ENCODE measurements at regions not wholly inside any gene's neighbourhood (a gene's known extent, or its start where the extent isn't known, plus 50 kb on each side); places are given as distances from the start of the nearest gene placed in this dataset.

GRCh38 chr1:219433001-219433400 lies 179.9 kb downstream of the ZC3H11B start:
- Histone ChIP-seq H3K27me3 (ENCODE audit: control insufficient read depth in 3 of 3, insufficient read depth in 3 of 3, low read depth in 1 of 3, low read length in 3 of 3) (no peaks in the 10 kb centered on the region), H3K4me1 (ENCODE audit: control insufficient read depth in 2 of 2, insufficient read depth in 1 of 2, low read depth in 1 of 2, low read length in 2 of 2) (peaks cover 2 to 4% of the 10 kb centered on the region in 2 donors), H3K18ac (ENCODE audit: low read length) (no peak overlapping the region), H3K4ac (ENCODE audit: low read length) (no peak overlapping the region), H4K8ac (ENCODE audit: low read depth, low read length) (no peak overlapping the region), H2BK12ac (ENCODE audit: low read length) (no peak overlapping the region), H2AFZ (ENCODE audit: low read length) (no peak overlapping the region), H3K27ac (replicated peaks; ENCODE audit: low read length) (no peak overlapping the region), H2BK5ac (ENCODE audit: low read length) (no peak overlapping the region), H2AK5ac (ENCODE audit: low read depth, low read length) (no peak overlapping the region), H3K4me3 (ENCODE audit: low read length in 2 of 2) (no peak overlapping the region), H2BK15ac (ENCODE audit: low read length) (no peak overlapping the region), H3K36me3 (replicated peaks in 1 of 2; ENCODE audit: control insufficient read depth in 2 of 2, insufficient read depth in 2 of 2, low read length in 2 of 2) (no peaks in the 10 kb centered on the region), H3K4me2 (ENCODE audit: insufficient read depth, low read length, poor library complexity, severe bottlenecking) (no peak overlapping the region), H3K23ac (ENCODE audit: low read depth, low read length, poor library complexity) (no peak overlapping the region), H3K9me3 (replicated peaks in 1 of 2; ENCODE audit: control insufficient read depth in 2 of 2, insufficient read depth in 1 of 2, low read depth in 1 of 2, low read length in 2 of 2) (no peaks in the 10 kb centered on the region), H4K91ac (ENCODE audit: low read depth, low read length, poor library complexity) (no peak overlapping the region), H3K14ac (ENCODE audit: low read length) (no peak overlapping the region), H3K79me1 (ENCODE audit: low read depth, low read length) (no peaks in the 10 kb centered on the region), H2BK120ac (ENCODE audit: low read depth, low read length) (no peak overlapping the region), H3K9ac (ENCODE audit: low read depth, low read length, poor library complexity) (no peak overlapping the region)
- no CpG with 5 or more reads among the region's 5 CpGs for WGBS, 2 donors (ENCODE audit: extremely low coverage in 2 of 2, insufficient read length in 2 of 2, insufficient replicate concordance in 1 of 2)
- DNase-seq (ENCODE audit: low spot score): no peak

DNA sequence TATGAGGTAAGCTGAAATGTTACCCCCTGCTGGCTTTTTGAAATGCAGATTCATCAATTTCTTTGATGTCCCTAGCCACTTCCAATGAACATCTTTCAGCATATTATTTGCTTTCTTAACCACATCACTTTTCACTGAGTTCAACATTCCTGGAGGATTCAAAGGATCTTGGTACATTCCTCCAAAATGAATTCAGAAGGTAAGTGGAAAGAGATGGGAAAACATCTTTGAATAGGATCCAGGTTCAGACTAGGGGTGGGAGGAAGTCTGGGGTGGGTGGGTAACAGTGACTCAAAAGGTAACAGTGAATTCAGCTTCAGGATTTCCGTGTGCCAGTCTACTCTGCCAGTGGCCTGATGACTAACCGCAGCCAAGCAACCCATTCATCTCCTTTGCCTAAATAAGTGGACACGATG lies 180.7 kb downstream of the ZC3H11B start:
- DNase-seq (ENCODE audit: low spot score): no peak
- Histone ChIP-seq H4K91ac (ENCODE audit: low read depth, low read length, poor library complexity) (no peak overlapping the region), H3K79me1 (ENCODE audit: low read depth, low read length) (no peaks in the 10 kb centered on the region), H3K9me3 (replicated peaks in 1 of 2; ENCODE audit: control insufficient read depth in 2 of 2, insufficient read depth in 1 of 2, low read depth in 1 of 2, low read length in 2 of 2) (no peaks in the 10 kb centered on the region), H3K27ac (replicated peaks; ENCODE audit: low read length) (no peak overlapping the region), H3K18ac (ENCODE audit: low read length) (no peak overlapping the region), H4K8ac (ENCODE audit: low read depth, low read length) (no peak overlapping the region), H3K27me3 (ENCODE audit: control insufficient read depth in 3 of 3, insufficient read depth in 3 of 3, low read depth in 1 of 3, low read length in 3 of 3) (no peaks in the 10 kb centered on the region), H2AFZ (ENCODE audit: low read length) (no peak overlapping the region), H3K4me2 (ENCODE audit: insufficient read depth, low read length, poor library complexity, severe bottlenecking) (no peak overlapping the region), H3K4me3 (ENCODE audit: low read length in 2 of 2) (no peak overlapping the region), H3K4me1 (ENCODE audit: control insufficient read depth in 2 of 2, insufficient read depth in 1 of 2, low read depth in 1 of 2, low read length in 2 of 2) (peaks cover 2 to 4% of the 10 kb centered on the region in 2 donors), H3K14ac (ENCODE audit: low read length) (no peak overlapping the region), H2BK12ac (ENCODE audit: low read length) (no peak overlapping the region), H3K23ac (ENCODE audit: low read depth, low read length, poor library complexity) (no peak overlapping the region), H2BK15ac (ENCODE audit: low read length) (no peak overlapping the region), H2BK5ac (ENCODE audit: low read length) (no peak overlapping the region), H3K9ac (ENCODE audit: low read depth, low read length, poor library complexity) (no peak overlapping the region), H3K36me3 (replicated peaks in 1 of 2; ENCODE audit: control insufficient read depth in 2 of 2, insufficient read depth in 2 of 2, low read length in 2 of 2) (no peaks in the 10 kb centered on the region), H2AK5ac (ENCODE audit: low read depth, low read length) (no peak overlapping the region), H3K4ac (ENCODE audit: low read length) (no peak overlapping the region), H2BK120ac (ENCODE audit: low read depth, low read length) (no peak overlapping the region)
- WGBS, 2 donors (ENCODE audit: extremely low coverage in 2 of 2, insufficient read length in 2 of 2, insufficient replicate concordance in 1 of 2): no CpG with 5 or more reads among the region's 3 CpGs

DNA sequence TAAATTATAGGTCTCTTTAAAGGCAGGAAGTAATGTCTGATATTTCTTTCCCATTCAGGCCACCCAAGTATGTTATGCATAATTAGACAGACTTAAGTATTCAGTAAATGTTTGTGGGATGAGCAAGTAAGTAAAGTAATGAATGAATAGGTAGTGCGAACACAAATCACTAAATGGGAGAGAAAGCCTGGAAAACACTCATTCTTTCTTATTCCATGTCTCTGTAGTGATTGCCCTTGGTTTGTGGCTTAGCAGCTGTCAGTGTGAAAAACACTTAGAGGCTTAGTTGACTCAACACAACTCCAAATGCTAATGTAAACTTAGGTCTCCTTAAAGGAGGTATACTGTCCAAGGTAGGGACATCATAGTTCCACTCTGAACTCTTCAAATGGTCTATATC lies 182.5 kb downstream of the ZC3H11B start:
- no peak overlapping the region for H2BK5ac ChIP-seq (ENCODE audit: low read length)
- H3K18ac ChIP-seq (ENCODE audit: low read length): no peak overlapping the region
- H3K36me3 ChIP-seq (replicated peaks in 1 of 2; ENCODE audit: control insufficient read depth in 2 of 2, insufficient read depth in 2 of 2, low read length in 2 of 2): no peaks in the 10 kb centered on the region
- no peak for DNase-seq (ENCODE audit: low spot score)
- no peak overlapping the region for H2BK120ac ChIP-seq (ENCODE audit: low read depth, low read length)
- H3K4me1 ChIP-seq (ENCODE audit: control insufficient read depth in 2 of 2, insufficient read depth in 1 of 2, low read depth in 1 of 2, low read length in 2 of 2): peaks cover 2 to 4% of the 10 kb centered on the region in 2 donors
- H3K27ac ChIP-seq (replicated peaks; ENCODE audit: low read length): no peak overlapping the region
- no peak overlapping the region for H3K4me2 ChIP-seq (ENCODE audit: insufficient read depth, low read length, poor library complexity, severe bottlenecking)
- WGBS, 2 donors (ENCODE audit: extremely low coverage in 2 of 2, insufficient read length in 2 of 2, insufficient replicate concordance in 1 of 2): no CpG with 5 or more reads among the region's 1 CpG
- no peak overlapping the region for H3K4me3 ChIP-seq (ENCODE audit: low read length in 2 of 2)
- no peak overlapping the region for H3K9ac ChIP-seq (ENCODE audit: low read depth, low read length, poor library complexity)
- no peak overlapping the region for H3K23ac ChIP-seq (ENCODE audit: low read depth, low read length, poor library complexity)
- no peak overlapping the region for H2AK5ac ChIP-seq (ENCODE audit: low read depth, low read length)
- no peak overlapping the region for H3K14ac ChIP-seq (ENCODE audit: low read length)
- H4K91ac ChIP-seq (ENCODE audit: low read depth, low read length, poor library complexity): no peak overlapping the region
- no peaks in the 10 kb centered on the region for H3K79me1 ChIP-seq (ENCODE audit: low read depth, low read length)
- no peaks in the 10 kb centered on the region for H3K9me3 ChIP-seq (replicated peaks in 1 of 2; ENCODE audit: control insufficient read depth in 2 of 2, insufficient read depth in 1 of 2, low read depth in 1 of 2, low read length in 2 of 2)
- no peak overlapping the region for H2BK12ac ChIP-seq (ENCODE audit: low read length)
- H4K8ac ChIP-seq (ENCODE audit: low read depth, low read length): no peak overlapping the region
- H2AFZ ChIP-seq (ENCODE audit: low read length): no peak overlapping the region
- no peaks in the 10 kb centered on the region for H3K27me3 ChIP-seq (ENCODE audit: control insufficient read depth in 3 of 3, insufficient read depth in 3 of 3, low read depth in 1 of 3, low read length in 3 of 3)
- H2BK15ac ChIP-seq (ENCODE audit: low read length): no peak overlapping the region
- H3K4ac ChIP-seq (ENCODE audit: low read length): no peak overlapping the region

- H4K8ac ChIP-seq (ENCODE audit: low read depth, low read length): no peak overlapping the region
- no peaks in the 10 kb centered on the region for H3K79me1 ChIP-seq (ENCODE audit: low read depth, low read length)
- no peak overlapping the region for H2AK5ac ChIP-seq (ENCODE audit: low read depth, low read length)
- no peak overlapping the region for H3K9ac ChIP-seq (ENCODE audit: low read depth, low read length, poor library complexity)
- H2BK120ac ChIP-seq (ENCODE audit: low read depth, low read length): no peak overlapping the region
- H2BK12ac ChIP-seq (ENCODE audit: low read length): no peak overlapping the region
- H3K23ac ChIP-seq (ENCODE audit: low read depth, low read length, poor library complexity): no peak overlapping the region
- H2BK15ac ChIP-seq (ENCODE audit: low read length): no peak overlapping the region
- H4K91ac ChIP-seq (ENCODE audit: low read depth, low read length, poor library complexity): no peak overlapping the region
- no peak overlapping the region for H3K4me3 ChIP-seq (ENCODE audit: low read length in 2 of 2)
- no peak overlapping the region for H3K27ac ChIP-seq (replicated peaks; ENCODE audit: low read length)
- H3K18ac ChIP-seq (ENCODE audit: low read length): no peak overlapping the region
- peaks cover 0 to 2% of the 10 kb centered on the region in 2 donors for H3K9me3 ChIP-seq (replicated peaks in 1 of 2; ENCODE audit: control insufficient read depth in 2 of 2, insufficient read depth in 1 of 2, low read depth in 1 of 2, low read length in 2 of 2)
- H2AFZ ChIP-seq (ENCODE audit: low read length): no peak overlapping the region
- 100% methylated on average over 1 of the region's 5 CpGs for WGBS, 2 donors (ENCODE audit: extremely low coverage in 2 of 2, insufficient read length in 2 of 2, insufficient replicate concordance in 1 of 2)
- no peak overlapping the region for H2BK5ac ChIP-seq (ENCODE audit: low read length)
- H3K4me2 ChIP-seq (ENCODE audit: insufficient read depth, low read length, poor library complexity, severe bottlenecking): no peak overlapping the region
- no peak overlapping the region for H3K4ac ChIP-seq (ENCODE audit: low read length)
- H3K4me1 ChIP-seq (ENCODE audit: control insufficient read depth in 2 of 2, insufficient read depth in 1 of 2, low read depth in 1 of 2, low read length in 2 of 2): peaks cover 2 to 4% of the 10 kb centered on the region in 2 donors
- no peak overlapping the region for H3K14ac ChIP-seq (ENCODE audit: low read length)
- no peaks in the 10 kb centered on the region for H3K36me3 ChIP-seq (replicated peaks in 1 of 2; ENCODE audit: control insufficient read depth in 2 of 2, insufficient read depth in 2 of 2, low read length in 2 of 2)
- H3K27me3 ChIP-seq (ENCODE audit: control insufficient read depth in 3 of 3, insufficient read depth in 3 of 3, low read depth in 1 of 3, low read length in 3 of 3): no peaks in the 10 kb centered on the region
- no peak for DNase-seq (ENCODE audit: low spot score)
These were observed 184.3 kb downstream of the ZC3H11B start for GRCh38 chr1:219428651-219429050.

Data from neuronal stem cell (in vitro differentiated cells).